ENCODE measurements at regions not wholly inside any gene's neighbourhood (a gene's known extent, or its start where the extent isn't known, plus 50 kb on each side); places are given as distances from the start of the nearest gene placed in this dataset.

GRCh38 chr12:98399532-98399931, 115.9 kb upstream of the TMPO start:
- Histone ChIP-seq H3K4me3 (ENCODE audit: low read length) (no peak overlapping the region), H3K27me3 (ENCODE audit: insufficient read depth, low read depth, low read length) (no peaks in the 10 kb centered on the region), H3K9me2 (ENCODE audit: insufficient read depth, low read length) (no peaks in the 10 kb centered on the region), H4K20me1 (ENCODE audit: insufficient read depth) (no peaks in the 10 kb centered on the region), H3K9me3 (ENCODE audit: low read length) (no peaks in the 10 kb centered on the region), H3K4me2 (ENCODE audit: low read length) (no peak overlapping the region), H2AFZ (ENCODE audit: low read depth, low read length) (no peak overlapping the region), H3K79me2 (replicated peaks; ENCODE audit: insufficient read depth, low read length) (no peaks in the 10 kb centered on the region), H3K36me3 (ENCODE audit: insufficient read depth, low read length) (no peaks in the 10 kb centered on the region), H3F3A (ENCODE audit: insufficient read depth, low read length, poor library complexity, severe bottlenecking) (no peaks in the 10 kb centered on the region), H3K27ac (ENCODE audit: low read length) (no peak overlapping the region), H3K9ac (ENCODE audit: low read length) (no peak overlapping the region)
- TF ChIP-seq MXI1 (conservative IDR thresholded peaks at IDR 0.05; ENCODE audit: poor library complexity, severe bottlenecking) (no peak), EZH2 (IDR thresholded peaks at IDR 0.05; ENCODE audit: borderline replicate concordance, insufficient read depth, low read length, poor library complexity, severe bottlenecking) (no peak), POLR2AphosphoS5 (IDR thresholded peaks at IDR 0.05) (no peak), CTCF (IDR thresholded peaks at IDR 0.05; ENCODE audit: poor library complexity, severe bottlenecking) (no peak), EP300 (conservative IDR thresholded peaks at IDR 0.05; ENCODE audit: poor library complexity, severe bottlenecking) (no peak), SMC3 (conservative IDR thresholded peaks at IDR 0.05; ENCODE audit: poor library complexity) (no peak), TAF1 (IDR thresholded peaks at IDR 0.05; ENCODE audit: low read depth) (no peak), RAD21 (conservative IDR thresholded peaks at IDR 0.05) (no peak), REST (IDR thresholded peaks at IDR 0.05; ENCODE audit: borderline replicate concordance) (no peak)

GRCh38 chr12:98401427-98401826, 114.0 kb upstream of the TMPO start:
- Histone ChIP-seq H3K9me2 (ENCODE audit: insufficient read depth, low read length) (no peaks in the 10 kb centered on the region), H3K27me3 (ENCODE audit: insufficient read depth, low read depth, low read length) (no peaks in the 10 kb centered on the region), H3K4me3 (ENCODE audit: low read length) (no peak overlapping the region), H3K79me2 (replicated peaks; ENCODE audit: insufficient read depth, low read length) (no peaks in the 10 kb centered on the region), H3K9ac (ENCODE audit: low read length) (no peak overlapping the region), H3F3A (ENCODE audit: insufficient read depth, low read length, poor library complexity, severe bottlenecking) (no peaks in the 10 kb centered on the region), H3K36me3 (ENCODE audit: insufficient read depth, low read length) (no peaks in the 10 kb centered on the region), H3K27ac (ENCODE audit: low read length) (no peak overlapping the region), H2AFZ (ENCODE audit: low read depth, low read length) (no peak overlapping the region), H4K20me1 (ENCODE audit: insufficient read depth) (no peaks in the 10 kb centered on the region), H3K9me3 (ENCODE audit: low read length) (no peaks in the 10 kb centered on the region), H3K4me2 (ENCODE audit: low read length) (no peak overlapping the region)
- no peak for TF ChIP-seq RAD21 (conservative IDR thresholded peaks at IDR 0.05)
- no peak for TF ChIP-seq CTCF (IDR thresholded peaks at IDR 0.05; ENCODE audit: poor library complexity, severe bottlenecking)
- no peak for TF ChIP-seq EZH2 (IDR thresholded peaks at IDR 0.05; ENCODE audit: borderline replicate concordance, insufficient read depth, low read length, poor library complexity, severe bottlenecking)
- no peak for TF ChIP-seq EP300 (conservative IDR thresholded peaks at IDR 0.05; ENCODE audit: poor library complexity, severe bottlenecking)
- no peak for TF ChIP-seq SMC3 (conservative IDR thresholded peaks at IDR 0.05; ENCODE audit: poor library complexity)

Measured in neural cell (in vitro differentiated cells).